Lung (tissue), 11 donors: ENCODE measurements at regions not wholly inside any gene's neighbourhood (a gene's known extent, or its start where the extent isn't known, plus 50 kb on each side); places are given as distances from the start of the nearest gene placed in this dataset.
A peak's percentile ranks its signal among the peaks of the same experiment; 100 is the strongest.

Experiments
- ATAC-seq: fragments of 200-7000 bp; cut with Tn5 transposase; one replicate; pipeline ENCODE4 v1.9.1; 2020; ENCODE audit warnings: moderate number of reproducible peaks; ENCODE audit not compliant: insufficient read depth, low FRiP score
- DNase-seq, 3 donors: peaks; one replicate each; pipeline ENCODE4 v3.0.0-alpha.2; 2013 to 2017
- H3K27ac ChIP-seq, 2 donors: one replicate each; pipeline ENCODE4 v1.5.1; 2013; ENCODE audit warnings: mild to moderate bottlenecking in 2 of 2, moderate library complexity in 2 of 2, control low read depth in 1 of 2, inconsistent platforms in 1 of 2, low read depth in 1 of 2, low read length in 1 of 2
- H3K27me3 ChIP-seq, 3 donors: one replicate each; pipeline ENCODE4 v1.5.1; 2013; ENCODE audit warnings: low read length in 2 of 3; ENCODE audit not compliant: control insufficient read depth in 3 of 3, insufficient read depth in 3 of 3
- H3K36me3 ChIP-seq, 4 donors: one replicate each; pipeline ENCODE4 v1.5.1; 2013; ENCODE audit warnings: low read length in 4 of 4, mild to moderate bottlenecking in 1 of 4, moderate library complexity in 1 of 4; ENCODE audit not compliant: control insufficient read depth in 4 of 4, insufficient read depth in 4 of 4
- H3K4me1 ChIP-seq, 5 donors: one replicate each; pipeline ENCODE4 v1.5.1; 2013; ENCODE audit warnings: low read length in 5 of 5, mild to moderate bottlenecking in 2 of 5, moderate library complexity in 1 of 5; ENCODE audit not compliant: control insufficient read depth in 5 of 5, insufficient read depth in 5 of 5
- H3K4me3 ChIP-seq: one replicate; pipeline ENCODE4 v1.5.1; 2013; ENCODE audit warnings: mild to moderate bottlenecking, control low read depth, moderate library complexity
- H3K9ac ChIP-seq, 2 donors: one replicate each; pipeline ENCODE4 v1.5.1; 2013; ENCODE audit warnings: low read length in 2 of 2, control low read depth in 1 of 2; ENCODE audit not compliant: insufficient read depth in 1 of 2
- H3K9me3 ChIP-seq, 4 donors: one replicate each; pipeline ENCODE4 v1.5.1; 2013; ENCODE audit warnings: low read length in 3 of 4, mild to moderate bottlenecking in 1 of 4, moderate library complexity in 1 of 4; ENCODE audit not compliant: control insufficient read depth in 4 of 4, insufficient read depth in 3 of 4
- WGBS, 2 donors: extraction: QIAGEN DNeasy Blood & Tissue Kit; methylation state at CpG; one replicate each; pipeline ENCODE4 v1.1.7; 2013; 5-methylcytosine and 5-hydroxymethylcytosine counted together
- TF ChIP-seq, protein P1 (sequence below): IDR thresholded peaks from 2 replicates; pipeline ENCODE4 v1.5.1; 2012; ENCODE audit warnings: mild to moderate bottlenecking; ENCODE audit errors: control extremely low read depth, extremely low read depth
- donor health status: control.
- donor health status: control.
- donor health status: Bipolar disorder and iron deficiency.
- donor health status: healthy.
- donor health status: DM: yes; HTN: yes; CAD: no.

DNA sequence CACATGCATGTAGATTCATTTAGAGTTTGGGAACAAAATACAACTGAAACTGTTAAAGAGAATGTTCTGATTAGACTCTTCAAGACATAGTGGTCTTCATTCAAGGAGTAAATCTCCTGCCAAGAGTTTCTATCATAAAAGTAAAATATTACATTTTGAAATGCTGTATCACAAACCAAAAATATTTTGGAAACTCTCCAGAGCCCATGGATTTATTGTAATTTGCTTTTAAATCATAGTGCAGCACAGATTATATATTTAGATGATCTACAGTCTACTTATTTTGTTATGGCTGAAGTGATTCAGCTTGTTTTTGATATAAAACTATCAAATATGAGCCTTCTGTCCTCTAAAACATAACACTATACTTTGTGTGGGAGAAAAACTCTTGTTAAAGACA is 105.3 kb downstream of the DISP1 start:
- no peak overlapping the region for H3K4me3 ChIP-seq
- no peak overlapping the region for H3K27ac ChIP-seq
- H3K9me3 ChIP-seq: peaks cover 0 to 10% (median under 1%) of the 10 kb centered on the region in 4 donors
- ATAC-seq (no peak), DNase-seq (peak in 1 of 3 donors; percentile 33)
- no peaks in the 10 kb centered on the region for H3K27me3 ChIP-seq
- TF ChIP-seq, protein P1, sequence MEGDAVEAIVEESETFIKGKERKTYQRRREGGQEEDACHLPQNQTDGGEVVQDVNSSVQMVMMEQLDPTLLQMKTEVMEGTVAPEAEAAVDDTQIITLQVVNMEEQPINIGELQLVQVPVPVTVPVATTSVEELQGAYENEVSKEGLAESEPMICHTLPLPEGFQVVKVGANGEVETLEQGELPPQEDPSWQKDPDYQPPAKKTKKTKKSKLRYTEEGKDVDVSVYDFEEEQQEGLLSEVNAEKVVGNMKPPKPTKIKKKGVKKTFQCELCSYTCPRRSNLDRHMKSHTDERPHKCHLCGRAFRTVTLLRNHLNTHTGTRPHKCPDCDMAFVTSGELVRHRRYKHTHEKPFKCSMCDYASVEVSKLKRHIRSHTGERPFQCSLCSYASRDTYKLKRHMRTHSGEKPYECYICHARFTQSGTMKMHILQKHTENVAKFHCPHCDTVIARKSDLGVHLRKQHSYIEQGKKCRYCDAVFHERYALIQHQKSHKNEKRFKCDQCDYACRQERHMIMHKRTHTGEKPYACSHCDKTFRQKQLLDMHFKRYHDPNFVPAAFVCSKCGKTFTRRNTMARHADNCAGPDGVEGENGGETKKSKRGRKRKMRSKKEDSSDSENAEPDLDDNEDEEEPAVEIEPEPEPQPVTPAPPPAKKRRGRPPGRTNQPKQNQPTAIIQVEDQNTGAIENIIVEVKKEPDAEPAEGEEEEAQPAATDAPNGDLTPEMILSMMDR: no peak
- no peak overlapping the region for H3K9ac ChIP-seq
- peaks cover 0 to 4% (median 0%) of the 10 kb centered on the region in 4 donors for H3K36me3 ChIP-seq
- peaks cover 3 to 40% (median 13%) of the 10 kb centered on the region in 5 donors for H3K4me1 ChIP-seq

DNA sequence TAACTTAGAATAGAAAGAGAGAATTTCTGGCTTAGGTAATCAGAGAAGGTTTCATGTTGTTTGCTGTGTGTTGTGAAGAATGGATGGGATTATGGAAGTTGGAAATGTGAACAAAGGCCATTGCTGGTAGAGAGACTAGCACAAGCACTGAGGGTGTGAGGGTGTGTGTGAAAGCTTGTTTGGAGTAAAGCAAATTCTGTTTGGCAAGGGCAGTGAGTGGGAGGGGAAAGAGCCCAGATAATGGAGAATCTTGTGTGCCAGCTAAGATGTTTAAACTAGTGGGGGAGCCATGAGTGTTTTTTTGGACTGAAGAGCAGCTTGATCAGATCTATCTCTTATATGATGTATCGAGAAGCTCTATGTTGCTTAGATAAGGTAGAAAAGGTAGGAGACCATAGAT is 107.1 kb downstream of the DISP1 start:
- H3K9ac ChIP-seq: no peak overlapping the region
- no peaks in the 10 kb centered on the region for H3K36me3 ChIP-seq
- H3K9me3 ChIP-seq: peaks cover 0 to 6% (median under 1%) of the 10 kb centered on the region in 4 donors
- no peak for ATAC-seq
- TF ChIP-seq, protein P1: no peak
- DNase-seq: peak in 2 of 3 donors; percentile 54 to 60
- WGBS, 2 donors: 95 to 97% methylated on average over 1 of the region's 1 CpG
- no peak overlapping the region for H3K4me3 ChIP-seq
- H3K4me1 ChIP-seq: peaks cover 0 to 46% (median 10%) of the 10 kb centered on the region in 5 donors
- no peaks in the 10 kb centered on the region for H3K27me3 ChIP-seq
- no peak overlapping the region for H3K27ac ChIP-seq

DNA sequence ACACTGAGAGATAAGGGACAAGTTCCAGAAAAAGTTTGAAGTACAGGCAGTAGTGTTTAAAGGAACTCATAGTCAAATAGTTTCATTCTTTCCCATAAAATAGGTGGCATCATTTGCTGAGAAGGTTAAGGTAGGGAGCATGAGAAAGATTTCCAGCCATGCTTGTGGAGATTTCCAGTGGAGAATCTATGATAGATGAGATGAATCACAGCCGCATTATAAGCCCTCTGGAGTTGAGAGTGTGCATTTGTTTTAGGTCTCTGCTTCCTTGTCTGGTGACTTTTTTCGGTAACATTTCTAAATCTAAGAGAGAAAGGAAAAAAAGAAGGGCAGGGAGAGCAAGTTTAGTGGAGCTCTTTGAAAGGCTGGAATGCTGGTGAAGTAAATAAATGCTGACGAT is 108.7 kb downstream of the DISP1 start:
- Histone ChIP-seq H3K9me3 (no peaks in the 10 kb centered on the region), H3K27ac (no peak overlapping the region), H3K36me3 (no peaks in the 10 kb centered on the region), H3K27me3 (no peaks in the 10 kb centered on the region), H3K4me1 (peaks cover 0 to 58% (median 10%) of the 10 kb centered on the region in 5 donors), H3K4me3 (no peak overlapping the region), H3K9ac (no peak overlapping the region)
- ATAC-seq (no peak), DNase-seq (no peak)
- TF ChIP-seq, protein P1: no peak
- 53 to 81% methylated on average over 3 of the region's 3 CpGs for WGBS, 2 donors

DNA sequence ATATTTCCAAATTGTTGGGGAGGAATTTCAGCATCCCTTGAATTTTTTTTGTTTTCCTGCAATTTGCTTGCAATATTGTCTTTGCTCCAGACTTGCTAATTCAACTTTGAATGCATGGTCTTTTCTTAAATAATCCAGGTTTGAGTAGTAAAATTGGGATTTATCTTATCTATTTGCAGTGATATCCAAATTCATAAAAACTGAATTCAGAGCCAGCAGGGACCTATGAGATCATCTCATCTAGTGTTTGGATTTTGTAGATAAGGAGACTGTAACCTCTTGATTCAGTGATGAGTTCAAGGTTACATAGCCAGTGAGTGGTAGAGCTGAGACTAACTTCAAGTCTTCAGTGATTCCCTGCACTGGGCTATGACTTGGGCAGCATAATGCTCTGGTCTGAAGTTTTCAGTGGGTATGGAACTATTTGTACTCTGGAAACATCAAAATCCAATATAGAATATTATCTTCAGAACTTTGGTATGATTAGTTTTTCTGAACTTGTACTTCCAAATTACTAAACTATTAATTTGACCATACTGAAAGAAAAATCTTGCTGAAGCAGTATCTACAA is 109.4 kb downstream of the DISP1 start:
- ATAC-seq: no peak
- Histone ChIP-seq H3K9me3 (no peaks in the 10 kb centered on the region), H3K4me1 (peaks cover 0 to 62% (median 10%) of the 10 kb centered on the region in 5 donors), H3K27ac (no peak overlapping the region), H3K4me3 (no peak overlapping the region), H3K36me3 (no peaks in the 10 kb centered on the region), H3K9ac (no peak overlapping the region), H3K27me3 (no peaks in the 10 kb centered on the region)
- TF ChIP-seq, protein P1: no peak
- DNase-seq: peak in 1 of 3 donors; percentile 15
